CD4-positive, alpha-beta T cell treated with Interferon alpha-2 for 1 hour (primary cell): ENCODE measurements at regions not wholly inside any gene's neighbourhood (a gene's known extent, or its start where the extent isn't known, plus 50 kb on each side); places are given as distances from the start of the nearest gene placed in this dataset.

Experiments used
- DNase-seq, 2 donors: peaks; one replicate each; pipeline ENCODE4 v3.0.0-alpha.2; 2020 to 2022

DNA sequence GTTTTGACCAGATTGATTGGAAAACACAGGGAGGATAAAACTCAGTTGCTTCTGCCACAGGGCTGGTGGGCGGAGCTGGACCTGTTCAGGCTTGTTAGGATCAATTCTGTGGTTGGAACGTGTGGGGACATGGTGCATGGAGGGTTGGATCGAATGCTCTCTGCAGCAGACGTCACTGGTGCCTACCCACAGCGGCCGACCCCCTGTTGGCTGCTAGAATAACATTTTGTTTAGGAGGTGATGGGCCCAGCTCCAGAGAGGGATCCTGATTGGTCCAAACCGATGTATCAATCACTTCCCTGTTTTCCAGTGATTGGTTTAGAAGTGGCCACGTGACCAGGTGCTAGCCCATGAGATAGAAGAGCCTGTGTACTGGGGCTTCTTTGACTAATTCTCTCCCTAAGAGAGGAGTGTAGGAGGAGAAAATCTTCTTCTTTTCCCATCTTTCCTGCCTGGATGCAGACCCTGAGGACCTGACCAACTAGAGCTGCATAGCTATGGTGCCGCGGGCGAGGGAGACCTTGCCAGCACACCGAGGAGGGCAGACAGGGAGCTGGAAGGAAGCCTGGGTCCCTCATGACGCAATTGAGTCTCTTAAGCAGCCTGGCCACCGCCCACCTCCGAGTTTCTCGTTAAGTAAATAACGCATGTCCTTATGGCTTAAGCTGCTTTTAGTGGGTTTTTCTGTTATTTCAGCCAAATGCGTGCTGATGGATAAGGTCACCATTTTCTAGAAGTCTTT is 163.5 kb downstream of the AACS start:
- DNase-seq = no peak

DNA sequence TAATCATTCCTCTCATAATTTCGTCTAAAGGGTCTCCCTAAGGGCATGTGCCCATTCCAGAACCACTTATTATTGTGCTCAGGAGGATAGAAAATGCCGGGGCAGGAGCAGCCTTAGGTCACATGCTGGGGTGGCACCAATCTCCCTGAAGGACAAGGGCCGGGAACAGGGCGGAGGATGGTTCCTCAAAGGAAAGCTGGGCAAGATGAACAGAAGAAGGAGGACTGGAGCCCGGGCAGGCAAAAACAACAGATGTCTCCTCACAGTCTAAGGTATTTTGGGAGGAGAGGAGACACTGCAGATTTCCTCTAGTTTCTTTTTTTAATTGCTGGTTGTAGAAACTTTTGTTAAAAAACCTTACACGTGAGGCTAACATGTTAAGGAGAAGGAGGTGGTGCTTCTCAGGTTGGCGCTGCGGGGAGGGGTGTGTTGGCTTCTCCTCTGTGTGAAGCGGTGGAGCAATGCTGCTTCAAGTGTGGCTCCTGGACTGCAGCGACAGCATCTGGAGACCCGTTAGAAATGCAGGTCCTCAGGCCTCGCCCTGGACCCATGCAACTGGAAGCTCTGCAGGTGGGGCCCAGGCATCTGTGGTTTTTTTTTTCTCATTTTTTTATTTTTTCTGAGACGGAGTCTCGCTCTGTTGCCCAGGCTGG is 164.8 kb downstream of the AACS start:
- DNase-seq = no peak

DNA sequence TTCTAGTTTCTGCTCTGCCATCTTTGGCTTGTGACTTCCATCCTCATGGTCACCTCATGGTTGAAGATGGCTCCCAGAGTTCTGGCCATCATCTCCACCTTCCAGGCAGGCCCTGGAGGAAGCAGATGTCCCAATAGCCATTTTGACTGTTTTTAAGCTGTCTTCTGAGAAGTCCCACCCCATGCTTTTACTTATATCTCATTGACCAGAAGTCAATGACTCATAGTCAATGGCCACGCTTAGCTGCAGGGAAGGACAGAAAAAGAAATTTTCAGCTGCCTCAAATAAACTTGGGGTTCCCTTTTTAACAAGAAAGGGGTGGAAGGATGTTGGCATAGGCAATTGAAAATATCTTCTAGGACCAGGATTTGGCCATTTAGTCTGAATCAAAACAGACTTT is 168.1 kb downstream of the AACS start:
- no peak for DNase-seq

DNA sequence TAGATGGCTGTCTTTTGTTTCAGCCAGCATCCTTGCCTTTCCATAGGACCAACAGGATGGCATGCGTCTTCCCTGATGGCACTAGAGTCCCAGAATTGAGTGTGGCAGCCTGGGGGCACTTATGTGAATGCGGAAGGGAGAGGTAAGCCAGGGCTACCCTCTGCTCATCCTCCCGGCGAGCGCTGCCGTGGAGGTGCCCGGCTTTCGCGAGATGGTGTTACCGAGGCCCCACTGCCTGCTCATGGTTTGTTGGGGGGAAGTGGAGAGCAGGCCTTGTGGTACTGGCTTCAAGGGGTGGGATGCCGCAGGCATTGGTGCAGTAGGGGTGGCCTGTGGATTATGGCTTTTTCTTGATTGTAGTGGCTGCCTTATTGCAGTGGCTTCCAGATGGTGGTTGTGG is 174.3 kb downstream of the AACS start:
- no peak for DNase-seq

DNA sequence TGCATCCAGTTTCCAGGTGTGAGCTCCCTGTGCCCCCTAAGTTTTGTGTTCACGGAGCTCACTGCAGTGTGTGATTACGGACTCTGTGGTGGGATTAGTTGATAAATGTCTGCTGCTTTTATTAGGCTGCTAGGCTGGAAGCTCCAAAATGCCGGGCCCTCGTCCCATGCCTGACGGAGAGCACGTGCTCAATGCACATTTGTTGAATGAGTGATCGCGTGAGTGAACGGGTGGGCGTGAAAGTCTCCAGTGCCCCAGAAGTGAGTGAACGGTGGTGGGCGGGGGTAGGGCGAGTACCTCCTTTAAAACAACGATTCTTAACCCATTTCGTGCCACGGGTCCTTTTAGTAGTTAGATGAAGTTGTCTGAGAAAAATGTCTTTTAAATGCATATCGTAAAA is 175.5 kb downstream of the AACS start:
- no peak for DNase-seq

DNA sequence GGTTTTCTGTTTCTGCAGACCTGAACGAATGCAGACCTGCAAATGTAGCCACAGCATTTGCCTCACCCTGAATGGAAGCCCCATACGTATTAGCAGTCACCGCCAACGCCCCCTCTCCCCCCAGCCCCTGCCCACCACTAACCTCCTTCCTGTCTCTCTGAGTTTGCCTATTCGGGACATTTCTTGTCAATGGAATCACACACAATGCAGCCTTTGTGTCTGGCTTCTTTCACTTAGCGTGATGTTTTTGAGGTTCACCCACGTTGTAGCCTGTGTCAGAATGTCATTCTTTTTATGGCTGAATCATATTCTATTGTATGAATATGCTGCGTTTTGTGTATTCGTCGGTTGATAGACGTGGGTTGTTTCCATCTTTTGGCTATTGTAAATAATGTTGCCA is 178.6 kb downstream of the AACS start:
- DNase-seq = no peak

DNA sequence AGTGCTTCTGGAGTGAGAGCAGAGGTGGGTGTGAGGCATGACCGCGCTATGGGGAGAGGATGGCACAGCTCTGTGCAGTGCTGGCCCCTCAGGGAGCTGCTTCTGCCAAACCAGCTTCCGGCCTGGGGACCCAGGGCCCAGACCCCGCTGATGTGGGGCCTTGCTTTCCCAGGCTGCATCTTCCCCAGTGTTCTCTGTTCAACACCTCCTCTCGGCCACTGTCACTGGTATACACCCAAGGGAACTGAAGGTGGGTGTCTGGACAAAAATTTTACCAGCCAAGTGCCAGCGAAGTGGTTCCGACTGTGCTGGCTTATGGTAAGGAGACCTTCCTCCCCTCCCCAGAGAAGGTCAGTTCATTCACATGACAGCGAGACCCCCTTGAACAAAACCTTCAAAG is 179.1 kb downstream of the AACS start:
- no peak for DNase-seq

DNA sequence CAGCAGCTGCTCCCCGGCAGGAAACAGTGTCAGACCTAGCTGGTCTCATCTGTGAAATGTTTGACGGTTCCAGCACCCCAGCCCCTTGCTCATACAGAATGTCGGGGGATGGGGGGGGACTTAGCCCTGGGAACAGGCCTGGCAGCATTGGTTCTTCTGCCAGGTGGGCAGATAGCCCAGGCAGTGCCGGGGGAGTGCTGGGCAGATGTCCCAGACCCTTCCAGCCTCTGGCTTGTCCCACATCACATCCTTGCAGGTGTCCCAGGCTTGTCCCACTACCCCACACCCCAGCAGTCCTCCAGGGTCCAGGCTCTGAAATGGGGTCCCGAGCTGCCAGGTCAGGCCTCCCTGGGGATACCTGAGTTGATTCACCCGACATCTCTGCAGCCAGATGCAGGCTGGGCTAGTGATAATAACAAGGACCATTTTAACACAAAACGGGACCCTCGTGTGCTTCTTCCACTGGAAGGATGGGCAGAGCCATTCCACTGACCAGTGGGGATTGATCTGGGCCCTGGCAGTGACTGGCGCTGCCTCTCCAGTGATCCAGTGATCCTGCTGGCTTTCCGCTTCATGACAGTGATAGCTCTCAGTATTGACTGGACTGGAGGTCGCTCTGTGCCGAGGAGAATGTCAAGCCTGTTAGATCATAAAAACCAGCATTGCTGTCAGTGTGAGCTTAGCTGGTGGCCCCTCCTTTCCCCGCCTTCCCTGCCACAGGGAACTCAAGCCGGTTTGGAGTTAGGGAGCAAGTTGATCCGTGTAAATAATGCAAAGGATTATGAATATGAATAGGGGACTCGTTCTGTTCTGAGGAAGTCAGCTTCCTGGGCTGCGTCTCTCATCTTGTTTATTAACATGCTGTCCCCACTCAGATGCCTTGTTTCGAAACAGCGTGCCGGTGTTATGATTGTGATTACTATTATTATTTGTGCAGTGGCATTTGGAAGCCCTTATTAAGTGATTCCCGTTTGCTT is 180.6 kb downstream of the AACS start:
- no peak for DNase-seq

DNA sequence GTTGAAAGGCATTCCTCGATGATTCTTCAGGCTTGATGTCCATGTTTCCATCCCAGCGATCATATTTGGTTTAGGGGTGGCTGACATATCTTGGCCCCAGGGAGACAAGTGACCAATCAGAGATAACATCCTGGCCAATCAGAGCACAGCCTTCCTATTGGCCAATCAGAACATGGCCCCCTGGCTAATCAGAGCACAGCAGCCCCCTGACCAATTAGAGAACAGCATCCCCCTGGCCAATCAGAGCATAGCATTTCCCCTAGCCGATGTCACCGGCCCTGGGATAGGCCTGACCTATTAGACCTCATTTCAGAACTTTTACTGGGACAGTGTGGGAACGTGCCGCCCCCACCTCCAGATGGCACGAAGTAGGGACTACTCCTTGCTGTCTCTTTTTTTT is 182.2 kb downstream of the AACS start:
- no peak for DNase-seq

DNA sequence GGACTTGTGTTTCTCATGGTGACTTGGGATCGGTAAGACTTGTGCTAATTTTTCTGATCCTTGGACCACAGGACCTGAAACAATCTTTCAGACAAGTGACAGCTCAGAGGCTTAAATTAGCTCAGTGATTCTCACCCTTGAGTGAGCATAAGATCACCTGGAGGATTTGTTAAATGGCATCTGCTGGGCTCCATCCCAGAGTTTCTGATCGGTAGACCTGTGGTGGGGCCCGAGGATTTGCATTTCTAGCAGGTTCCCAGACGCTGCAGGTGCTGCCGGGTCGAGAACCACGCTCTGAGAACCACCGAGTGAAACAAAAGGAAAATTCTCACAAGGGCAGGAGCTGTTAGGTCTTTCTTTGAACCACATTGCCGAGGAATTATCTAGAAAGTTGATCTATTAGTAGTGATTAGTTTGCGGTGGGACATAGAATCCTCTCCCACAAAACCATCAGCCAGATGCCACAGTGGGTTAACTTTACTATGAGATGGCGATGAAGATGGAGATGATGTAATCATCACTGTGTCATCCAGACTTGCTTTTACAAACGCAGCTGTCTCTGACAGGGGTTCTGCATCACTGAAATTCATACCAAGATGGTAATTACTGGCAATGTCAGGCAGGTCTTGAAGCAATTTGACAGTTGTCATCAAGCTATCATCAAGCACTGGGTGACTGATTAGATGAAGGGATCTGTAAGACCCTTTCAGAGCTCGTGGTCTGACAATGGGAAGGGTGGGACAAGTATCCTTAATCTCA is 184.0 kb downstream of the AACS start:
- DNase-seq = no peak

DNA sequence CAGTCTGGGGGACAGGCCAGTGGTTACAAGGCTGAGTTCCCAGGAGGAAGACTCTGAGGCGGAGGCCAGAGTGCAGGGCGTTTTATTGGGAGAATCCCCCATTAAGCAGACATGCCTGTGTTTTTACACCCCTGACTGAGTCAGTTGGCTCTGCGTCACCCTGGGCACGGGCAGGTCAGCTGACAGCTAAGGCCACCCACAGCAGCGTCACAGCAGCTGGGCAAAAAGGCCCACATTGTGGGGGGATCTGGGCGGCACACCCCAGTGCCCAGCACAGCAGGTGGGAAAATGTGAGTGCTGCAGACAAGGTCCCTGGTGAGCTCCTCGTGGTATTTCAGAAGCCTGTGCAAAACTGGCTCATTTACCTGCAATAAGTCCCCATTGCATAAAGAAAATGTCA is 184.7 kb downstream of the AACS start:
- DNase-seq = no peak

DNA sequence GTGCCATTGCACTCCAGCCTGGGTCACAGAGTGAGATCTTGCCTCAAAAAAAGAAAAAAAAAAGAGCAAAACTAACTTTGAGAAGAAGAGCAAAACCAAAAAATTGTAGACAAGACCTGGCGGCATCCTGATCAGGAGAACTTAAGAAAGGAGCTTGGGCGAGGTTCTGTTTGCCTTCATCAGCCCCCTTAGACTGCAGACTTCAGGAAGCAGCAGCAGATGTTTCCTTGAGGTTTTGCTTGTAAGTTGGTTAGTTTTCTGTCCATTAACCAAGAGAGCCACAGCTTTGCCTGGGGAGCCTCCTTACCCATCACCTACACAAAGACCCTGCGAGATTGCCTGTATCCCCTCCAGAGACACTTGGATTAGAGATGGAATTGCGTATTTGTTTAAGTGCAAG is 189.0 kb downstream of the AACS start:
- no peak for DNase-seq

DNA sequence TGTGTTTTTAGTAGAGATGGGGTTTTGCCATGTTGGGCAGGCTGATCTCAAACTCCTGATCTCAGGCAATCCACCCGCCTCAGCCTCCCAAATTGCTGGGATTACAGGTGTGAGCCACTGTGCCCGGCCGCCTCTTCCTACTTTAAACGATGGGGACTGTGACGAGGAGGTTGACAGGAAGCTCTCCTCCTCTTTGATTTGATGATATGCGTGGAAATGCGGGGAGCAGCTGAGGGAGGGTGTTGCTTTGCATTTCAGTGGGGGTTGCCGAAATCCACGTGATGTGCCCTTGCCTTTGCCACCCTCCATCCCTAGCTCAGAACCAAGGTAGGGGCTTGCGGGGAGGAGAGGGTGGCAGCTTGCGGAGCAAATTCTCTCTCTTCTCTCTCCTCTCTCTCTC is 189.6 kb downstream of the AACS start:
- DNase-seq = no peak

DNA sequence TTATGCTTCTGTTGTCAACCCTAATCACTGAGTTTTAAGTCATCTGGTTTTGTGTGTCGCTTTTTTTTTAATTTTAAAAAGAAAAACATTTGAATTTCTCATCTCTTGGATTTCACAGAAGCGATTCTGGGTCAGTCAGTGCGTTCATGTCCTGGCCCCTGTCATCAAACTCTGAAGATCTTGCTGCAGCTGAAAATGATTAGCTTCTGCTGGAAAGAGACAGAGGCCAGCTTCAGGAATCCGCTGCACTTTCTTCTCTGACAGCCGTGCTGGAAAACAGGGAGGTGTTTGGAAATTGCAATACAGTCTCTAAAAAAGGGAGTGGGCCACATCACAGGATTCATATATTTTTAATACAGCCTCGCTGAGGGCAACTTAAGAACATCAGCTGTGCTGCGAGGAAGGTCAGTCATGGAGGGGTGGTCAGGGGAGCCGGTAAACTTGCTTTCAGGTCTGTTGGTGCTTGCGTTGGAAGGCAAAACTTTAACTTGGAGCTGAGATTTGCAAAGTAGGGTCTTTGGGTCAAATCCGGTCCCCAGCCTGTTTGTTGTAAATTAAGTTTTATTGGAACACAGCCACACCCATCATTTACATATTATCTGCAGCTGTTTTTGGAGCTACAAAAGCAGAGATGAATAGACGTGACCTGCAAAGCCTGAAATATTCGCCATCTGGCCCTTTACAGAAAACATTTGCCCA is 190.8 kb downstream of the AACS start:
- DNase-seq = no peak

DNA sequence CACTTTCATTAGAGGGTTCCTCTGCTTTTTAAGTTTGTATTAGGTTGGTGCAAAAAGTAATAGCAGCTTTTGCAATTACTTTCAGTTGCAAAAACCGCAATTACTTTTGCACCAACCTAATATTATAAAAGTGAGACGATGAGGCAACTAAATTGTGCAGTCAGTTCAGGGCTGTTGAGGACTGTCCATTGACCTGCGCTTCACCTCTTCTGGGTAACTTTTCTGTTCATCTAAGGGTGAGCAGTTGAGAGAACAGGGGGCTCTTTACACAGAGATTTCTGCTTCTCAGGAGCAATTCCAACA is 191.3 kb downstream of the AACS start:
- DNase-seq = no peak

DNA sequence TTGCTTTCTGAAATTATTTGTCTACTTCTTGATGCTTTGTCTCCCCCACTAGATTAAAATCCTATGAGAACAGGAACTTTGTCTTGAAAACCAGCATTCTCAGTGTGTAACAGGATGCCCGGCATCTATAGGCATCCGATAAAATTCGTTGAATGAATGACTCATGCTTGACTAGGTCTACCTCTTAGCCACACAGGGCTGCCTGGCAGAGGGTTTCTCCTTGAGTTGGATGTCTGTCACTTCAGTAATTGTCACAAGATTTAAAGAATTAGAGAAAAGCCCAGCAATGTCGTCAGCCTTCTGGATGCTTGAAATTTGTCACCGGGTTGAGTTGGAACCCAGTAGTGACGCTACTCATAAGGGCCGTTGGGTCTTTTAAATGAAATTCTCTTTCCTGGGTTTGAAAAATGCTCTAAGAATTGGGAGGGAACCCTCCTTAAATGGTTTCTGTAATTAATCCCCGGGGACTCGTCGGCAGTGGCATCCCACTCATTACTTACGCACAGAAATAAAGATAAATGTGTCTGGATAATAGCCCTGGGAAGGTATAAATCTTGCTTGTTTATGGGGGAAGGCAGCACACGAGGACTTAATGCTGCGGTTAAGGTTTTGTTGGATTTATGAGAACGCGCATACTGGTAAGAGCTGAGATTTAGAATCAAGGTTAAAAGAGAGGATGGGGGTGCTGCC is 194.1 kb downstream of the AACS start:
- DNase-seq = no peak

DNA sequence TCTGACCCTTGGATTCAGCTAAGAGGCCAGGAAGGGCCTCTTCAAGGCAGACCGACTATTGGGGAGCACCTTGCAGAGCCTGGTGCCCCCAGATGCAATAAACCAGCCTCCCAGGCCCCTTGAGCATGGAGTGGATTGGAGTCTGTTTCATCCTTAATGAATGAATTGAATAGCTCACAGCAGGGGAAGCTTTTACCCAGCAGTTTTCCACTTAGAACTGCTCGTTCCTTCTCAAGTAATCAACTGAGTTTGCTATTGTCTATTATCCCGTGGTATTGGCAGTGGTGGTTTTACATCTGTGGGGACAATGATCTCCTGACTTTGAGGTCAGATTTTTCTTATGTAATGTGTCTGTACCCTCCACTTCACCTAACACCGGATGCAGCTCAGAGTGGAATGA is 197.6 kb downstream of the AACS start:
- no peak for DNase-seq

DNA sequence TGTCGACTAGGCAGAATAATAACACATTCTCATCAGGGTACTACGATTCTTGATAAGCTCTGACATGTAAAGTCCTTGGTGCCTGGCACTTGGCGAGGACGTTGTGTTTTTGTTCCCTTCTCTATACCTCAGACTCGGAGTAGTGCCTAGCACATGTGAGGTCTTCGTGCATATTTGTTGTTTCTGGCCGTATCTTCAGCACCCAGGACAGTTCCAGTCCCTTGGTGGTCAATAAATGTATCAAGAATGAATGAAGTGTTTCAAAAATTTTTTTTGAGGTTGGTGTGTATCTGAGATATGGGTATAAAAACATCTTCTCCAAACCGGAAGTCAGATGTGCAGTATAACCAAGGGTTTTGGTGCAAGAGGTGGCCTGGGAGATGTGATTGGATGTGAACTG is 198.2 kb downstream of the AACS start:
- no peak for DNase-seq

DNA sequence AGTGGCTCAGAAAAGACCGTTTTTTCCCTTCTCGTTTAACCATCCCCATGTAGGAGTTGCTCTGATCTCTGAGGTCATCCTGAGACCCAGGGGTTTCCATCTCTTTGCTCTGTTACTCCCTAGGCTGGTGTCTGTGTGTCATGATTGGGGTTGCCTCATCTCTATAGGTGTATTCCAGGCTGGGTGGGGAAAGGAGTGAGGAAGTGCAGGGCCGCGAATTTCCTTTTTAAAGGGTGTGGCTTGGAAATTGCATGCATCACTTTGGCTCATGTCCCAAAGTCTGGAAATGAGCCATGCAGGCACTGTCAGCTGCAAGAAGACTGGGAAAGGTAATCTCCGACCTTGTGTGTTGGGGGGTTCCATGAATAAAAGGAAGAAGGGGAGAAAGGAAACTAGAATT is 201.9 kb downstream of the AACS start:
- DNase-seq = no peak

DNA sequence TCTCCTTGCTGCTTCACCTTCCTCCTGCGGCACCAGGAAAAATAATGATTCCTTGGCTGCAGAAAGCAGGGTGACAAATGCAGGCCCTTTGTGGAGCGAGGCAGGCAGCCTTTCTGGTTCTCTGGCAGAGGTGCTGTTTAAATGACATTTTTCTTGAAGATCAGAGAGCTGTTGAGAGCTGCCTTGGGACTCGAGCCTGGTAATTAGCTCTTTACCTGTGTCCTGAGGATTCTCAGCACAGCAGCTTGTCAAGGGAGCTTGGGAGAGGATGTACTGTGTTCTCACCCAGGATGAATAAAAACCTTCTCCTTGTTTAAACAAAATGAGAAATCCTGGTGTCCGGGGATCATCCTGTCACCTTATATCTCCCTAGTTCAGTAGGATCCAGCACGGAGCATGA is 204.0 kb downstream of the AACS start:
- no peak for DNase-seq

DNA sequence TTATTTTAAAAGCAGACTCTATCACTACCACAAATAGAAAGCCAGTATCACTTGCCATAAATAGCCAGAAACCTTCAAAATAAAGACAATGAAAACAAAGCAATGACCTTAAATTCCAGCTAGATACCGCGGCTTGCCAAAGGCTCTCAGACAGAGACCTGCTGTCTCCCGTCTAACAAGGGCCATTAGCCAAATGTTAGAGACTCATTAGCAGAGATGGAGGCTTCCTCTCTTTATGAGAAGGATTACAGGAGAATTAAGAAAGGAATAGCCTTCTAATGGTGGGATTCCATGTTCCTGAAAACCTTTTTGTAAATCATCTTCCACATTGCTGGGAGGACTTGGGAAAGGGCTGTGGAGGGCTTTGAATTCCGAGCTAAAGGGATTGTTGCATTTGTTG is 206.7 kb downstream of the AACS start:
- DNase-seq = no peak

DNA sequence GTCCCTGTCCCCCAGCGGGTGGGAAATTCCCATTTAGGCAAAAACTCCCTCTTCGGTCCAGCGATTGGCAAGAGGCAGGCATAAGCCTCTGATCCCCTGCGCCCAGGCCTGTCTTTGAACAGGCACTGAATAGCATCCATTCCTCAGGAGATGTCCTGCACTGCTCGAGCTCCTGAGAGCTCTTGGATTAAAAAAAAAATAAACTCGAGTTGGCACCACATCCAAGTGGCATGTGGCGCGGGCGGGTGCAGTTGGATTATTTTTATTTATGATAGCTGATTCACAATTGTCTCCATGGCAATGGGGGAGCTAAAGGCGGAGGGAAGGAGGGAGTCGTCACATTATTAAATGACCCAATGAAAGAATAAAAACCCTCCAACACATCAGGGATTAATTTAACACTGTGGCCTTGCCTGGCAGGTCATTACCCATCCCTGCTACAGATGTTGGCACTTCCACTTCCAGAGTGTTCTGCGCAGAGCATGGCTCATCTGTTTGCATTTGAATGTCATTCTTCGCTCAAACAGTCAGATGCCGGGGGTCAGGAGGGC is 207.2 kb downstream of the AACS start:
- no peak for DNase-seq
